Ovary (tissue), 7 donors: ENCODE measurements at regions not wholly inside any gene's neighbourhood (a gene's known extent, or its start where the extent isn't known, plus 50 kb on each side); places are given as distances from the start of the nearest gene placed in this dataset.

Experiments
- DNase-seq, 5 donors: peaks; one replicate each; pipeline ENCODE4 v3.0.0-alpha.2; 2019 to 2020
- H3K27ac ChIP-seq, 2 donors: fragments of 200-600 bp; one replicate each; pipeline versions ENCODE4 v1.5.1 to v1.8.0; 2019 to 2022
- H3K27me3 ChIP-seq: fragments of 200-600 bp; one replicate; pipeline ENCODE4 v1.8.0; 2022
- H3K36me3 ChIP-seq: fragments of 200-600 bp; sonication (generic); one replicate; pipeline ENCODE4 v1.5.1; 2019
- H3K4me1 ChIP-seq: one replicate; pipeline ENCODE4 v1.8.1; 2013; ENCODE audit warnings: mild to moderate bottlenecking, moderate library complexity; ENCODE audit not compliant: insufficient read depth
- H3K4me3 ChIP-seq: fragments of 200-600 bp; sonication (generic); one replicate; pipeline ENCODE4 v1.5.1; 2017
- H3K9me3 ChIP-seq, 2 donors: fragments of 200-600 bp in 1 of 2; sonication (generic) in 1 of 2; one replicate each; pipeline versions ENCODE4 v1.5.1 to v1.8.1; 2013 to 2019; ENCODE audit warnings: mild to moderate bottlenecking in 1 of 2, moderate library complexity in 1 of 2
- CTCF ChIP-seq, 3 donors: fragments of 450-650 bp in 2 of 3; fragments of 200-600 bp in 1 of 3; IDR thresholded peaks; one replicate each; pipeline versions ENCODE4 v1.5.1 to v1.8.0; 2016 to 2022; ENCODE audit warnings: antibody characterized with exemption in 3 of 3, mild to moderate bottlenecking in 1 of 3
- EP300 ChIP-seq: sonication (generic); formaldehyde crosslinking; IDR thresholded peaks from one replicate; pipeline ENCODE4 v1.6.1; 2017; ENCODE audit warnings: antibody characterized with exemption
- POLR2A ChIP-seq: fragments of 450-650 bp; IDR thresholded peaks from one replicate; pipeline ENCODE4 v1.6.1; 2017; ENCODE audit warnings: antibody characterized with exemption, mild to moderate bottlenecking, moderate library complexity
- WGBS, 3 donors: extraction: QIAGEN DNeasy Blood & Tissue Kit in 1 of 3; methylation state at CpG; one replicate each; pipeline versions ENCODE4 v1.1.5 to v1.1.7; 2013 to 2017; 5-methylcytosine and 5-hydroxymethylcytosine counted together
- intact Hi-C, 4 donors: fragments of 100-400 bp; cut with DNase I; formaldehyde crosslinking; loops; one replicate each; pipeline versions ENCODE4 v1.11.0 to v1.15.1; 2022 to 2023
- donor health status: DM: no; HTN: no; CAD: no; lungs with moderate emphysema.
- donor health status: DM: no; HTN: no; CAD: no.
- donor health status: Bipolar disorder and iron deficiency.
- donor health status: DM: no; HTN: no; CAD: no.
- donor health status: DM: yes; HTN: yes; CAD: no.

GRCh38 chr3:84066915-84067314 is 891.9 kb upstream of the CADM2 start:
- H3K9me3 ChIP-seq, result no peaks in the 10 kb centered on the region
- 88 to 96% (median 91%) methylated on average over 1 of the region's 1 CpG for WGBS, 3 donors
- H3K27ac ChIP-seq, result no peak overlapping the region
- no peaks in the 10 kb centered on the region for H3K4me1 ChIP-seq
- H3K4me3 ChIP-seq, result no peak overlapping the region
- DNase-seq, result no peak
- TF ChIP-seq CTCF (IDR thresholded peaks at IDR 0.05), result no peak
- no peak for TF ChIP-seq POLR2A
- TF ChIP-seq EP300, result no peak
- no peaks in the 10 kb centered on the region for H3K27me3 ChIP-seq
- intact Hi-C loops, result no loop called here
- no peaks in the 10 kb centered on the region for H3K36me3 ChIP-seq

GRCh38 chr3:84073664-84074063 is 885.1 kb upstream of the CADM2 start:
- H3K9me3 ChIP-seq, result no peaks in the 10 kb centered on the region
- H3K4me1 ChIP-seq, result no peaks in the 10 kb centered on the region
- intact Hi-C loops, result no loop called here
- 72 to 79% (median 76%) methylated on average over 4 of the region's 4 CpGs for WGBS, 3 donors
- H3K4me3 ChIP-seq, result no peak overlapping the region
- DNase-seq, result no peak
- H3K27me3 ChIP-seq, result no peaks in the 10 kb centered on the region
- no peak overlapping the region for H3K27ac ChIP-seq
- no peaks in the 10 kb centered on the region for H3K36me3 ChIP-seq
- TF ChIP-seq EP300, result no peak
- no peak for TF ChIP-seq CTCF (IDR thresholded peaks at IDR 0.05)
- TF ChIP-seq POLR2A, result no peak

- no peaks in the 10 kb centered on the region for H3K36me3 ChIP-seq
- 75 to 83% (median 77%) methylated on average over 2 of the region's 2 CpGs for WGBS, 3 donors
- no peak overlapping the region for H3K4me3 ChIP-seq
- H3K4me1 ChIP-seq, result no peaks in the 10 kb centered on the region
- no peak for TF ChIP-seq EP300
- TF ChIP-seq CTCF (IDR thresholded peaks at IDR 0.05), result no peak
- no peak for TF ChIP-seq POLR2A
- no peaks in the 10 kb centered on the region for H3K27me3 ChIP-seq
- intact Hi-C loops, result no loop called here
- DNase-seq, result no peak
- H3K27ac ChIP-seq, result no peak overlapping the region
- H3K9me3 ChIP-seq, result no peaks in the 10 kb centered on the region
Measured at GRCh38 chr3:84074767-84075166, 884.0 kb upstream of the CADM2 start.

- Histone ChIP-seq H3K9me3 (no peaks in the 10 kb centered on the region), H3K4me3 (no peak overlapping the region), H3K4me1 (no peaks in the 10 kb centered on the region), H3K27me3 (no peaks in the 10 kb centered on the region), H3K36me3 (no peaks in the 10 kb centered on the region), H3K27ac (no peak overlapping the region)
- no peak for DNase-seq
- WGBS, 3 donors, result 71 to 74% (median 72%) methylated on average over 3 of the region's 3 CpGs
- intact Hi-C loops, result no loop called here
- no peak for TF ChIP-seq EP300
- no peak for TF ChIP-seq POLR2A
- no peak for TF ChIP-seq CTCF (IDR thresholded peaks at IDR 0.05)
Measured at GRCh38 chr3:84077479-84077878, 881.3 kb upstream of the CADM2 start.

- DNase-seq, result no peak
- Histone ChIP-seq H3K36me3 (no peaks in the 10 kb centered on the region), H3K4me1 (no peaks in the 10 kb centered on the region), H3K27me3 (no peaks in the 10 kb centered on the region), H3K27ac (no peak overlapping the region), H3K9me3 (peaks cover 0 to 3% of the 10 kb centered on the region in 2 donors), H3K4me3 (no peak overlapping the region)
- 86 to 100% (median 93%) methylated on average over 1 of the region's 1 CpG for WGBS, 3 donors
- TF ChIP-seq CTCF (IDR thresholded peaks at IDR 0.05) (no peak), POLR2A (no peak), EP300 (no peak)
- intact Hi-C loops, result no loop called here
Measured at GRCh38 chr3:84082726-84083125, 876.1 kb upstream of the CADM2 start.
